GM23248 (cell line): ENCODE measurements at regions not wholly inside any gene's neighbourhood (a gene's known extent, or its start where the extent isn't known, plus 50 kb on each side); places are given as distances from the start of the nearest gene placed in this dataset.

Experiments
- EZH2 ChIP-seq: fragments of 200-600 bp; sonication (generic); IDR thresholded peaks from 2 replicates; pipeline ENCODE4 v1.6.1; 2018; ENCODE audit warnings: antibody characterized with exemption, mild to moderate bottlenecking; ENCODE audit not compliant: insufficient read depth, poor library complexity, severe bottlenecking
- EZH2phosphoT487 ChIP-seq: fragments of 200-600 bp; sonication (generic); IDR thresholded peaks from 2 replicates; pipeline ENCODE4 v1.6.1; 2018; ENCODE audit warnings: antibody characterized with exemption, moderate library complexity, mild to moderate bottlenecking, low read depth; ENCODE audit not compliant: insufficient read depth

GRCh38 chr2:143893371-143893770 is 626.5 kb downstream of the ZEB2 start:
- TF ChIP-seq EZH2phosphoT487 (no peak), EZH2 (no peak)
